ENCODE measurements at regions not wholly inside any gene's neighbourhood (a gene's known extent, or its start where the extent isn't known, plus 50 kb on each side); places are given as distances from the start of the nearest gene placed in this dataset.

- TF ChIP-seq ZNF280B (CRISPR knock-in tag; IDR thresholded peaks at IDR 0.05) (no peak), MEF2A (IDR thresholded peaks at IDR 0.05; ENCODE audit: control insufficient read depth, low read depth, low read length) (no peak), MITF (IDR thresholded peaks at IDR 0.05) (no peak), CREBBP (IDR thresholded peaks at IDR 0.05; ENCODE audit: low read depth, low read length) (no peak), LCOR (CRISPR knock-in tag; IDR thresholded peaks at IDR 0.05) (no peak), ZFP36 (IDR thresholded peaks at IDR 0.05; ENCODE audit: low read depth, low read length, partially characterized antibody) (no peak), ZNF436 (CRISPR knock-in tag; IDR thresholded peaks at IDR 0.05) (no peak), ETS2 (tag; IDR thresholded peaks at IDR 0.05; ENCODE audit: borderline replicate concordance, poor library complexity, severe bottlenecking) (no peak), ARID2 (IDR thresholded peaks at IDR 0.05) (0 out of 2 replicates have a peak, but pooled peaks have one; percentile 32), POU5F1 (IDR thresholded peaks at IDR 0.05; ENCODE audit: borderline replicate concordance, low read depth, low read length, partially characterized antibody) (no peak), KLF10 (CRISPR knock-in tag; IDR thresholded peaks at IDR 0.05) (no peak), RB1 (IDR thresholded peaks at IDR 0.05; ENCODE audit: low read depth) (peak; percentile 63; the same call in 1 of the 2 replicates), E2F4 (CRISPR knock-in tag; IDR thresholded peaks at IDR 0.05; ENCODE audit: low read depth) (no peak), ZNF77 (CRISPR knock-in tag; IDR thresholded peaks at IDR 0.05) (no peak), MAFG (tag; conservative IDR thresholded peaks at IDR 0.05) (no peak), STAG1 (CRISPR knock-in tag; IDR thresholded peaks at IDR 0.05; ENCODE audit: borderline replicate concordance) (peak; percentile 89; the same call in 1 of the 2 replicates), CTCF (IDR thresholded peaks at IDR 0.05 in 2 of 3, conservative IDR thresholded peaks at IDR 0.05 in 1 of 3; ENCODE audit: insufficient read depth in 2 of 3, low read depth in 1 of 3, low read length in 3 of 3) (peak; percentile 83 to 97 (median 90))
Observed at GRCh38 chr14:71753126-71753830, 179.0 kb upstream of the RGS6 start (continued).

Data from K562 (cell line).